HG02885 (cell line): ENCODE measurements at regions not wholly inside any gene's neighbourhood (a gene's known extent, or its start where the extent isn't known, plus 50 kb on each side); places are given as distances from the start of the nearest gene placed in this dataset.
"Not testable (repeated sequence)": the region's sequence is repeated elsewhere in the genome, so short reads cannot be mapped to it uniquely, and the experiment has no call there.

Experiments
- ATAC-seq: cut with Tn5 transposase; IDR thresholded peaks from one replicate; pipeline ENCODE4 v1.9.1; 2021; ENCODE audit warnings: mild to moderate bottlenecking; ENCODE audit not compliant: unreplicated experiment, poor library complexity

DNA sequence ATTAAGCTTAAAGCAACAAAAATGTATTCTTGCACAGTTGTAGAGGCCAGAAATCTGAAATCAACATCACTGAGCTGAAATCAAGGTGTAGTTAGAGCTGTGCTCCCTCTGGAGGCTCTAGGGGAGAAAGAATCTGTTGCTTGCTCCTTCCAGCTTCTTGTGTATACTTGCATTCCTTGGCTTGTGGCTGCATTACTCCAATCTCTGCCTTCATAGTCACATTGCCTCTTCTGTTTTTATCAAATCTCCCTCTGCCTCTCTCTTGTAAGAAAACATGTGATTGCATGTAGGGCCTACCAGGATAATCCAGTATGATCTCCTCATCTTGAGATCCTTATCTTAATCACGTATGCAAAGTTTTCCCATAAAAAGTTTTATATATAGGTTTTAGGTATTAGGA lies 487.9 kb upstream of the SGO1 start:
- ATAC-seq, result no peak

DNA sequence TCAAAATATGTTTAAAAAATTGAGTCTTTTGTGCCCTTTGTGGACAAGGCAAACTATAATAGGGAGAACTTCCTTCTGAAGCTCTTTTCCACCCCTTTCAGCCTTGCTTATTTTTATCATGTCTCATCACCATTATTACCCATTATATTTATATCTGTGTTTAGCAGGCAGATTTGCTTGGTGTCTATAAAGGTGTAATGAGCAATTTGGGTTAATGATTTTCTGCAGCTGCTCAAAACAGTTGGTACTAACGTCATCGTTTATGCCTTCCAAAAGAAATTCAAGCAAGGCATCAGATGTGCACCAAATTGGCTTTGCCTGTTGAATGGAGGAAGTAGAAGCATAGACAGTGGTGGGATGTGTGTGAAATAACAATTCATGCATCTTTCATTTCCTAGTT lies 483.7 kb upstream of the SGO1 start:
- ATAC-seq, result no peak

DNA sequence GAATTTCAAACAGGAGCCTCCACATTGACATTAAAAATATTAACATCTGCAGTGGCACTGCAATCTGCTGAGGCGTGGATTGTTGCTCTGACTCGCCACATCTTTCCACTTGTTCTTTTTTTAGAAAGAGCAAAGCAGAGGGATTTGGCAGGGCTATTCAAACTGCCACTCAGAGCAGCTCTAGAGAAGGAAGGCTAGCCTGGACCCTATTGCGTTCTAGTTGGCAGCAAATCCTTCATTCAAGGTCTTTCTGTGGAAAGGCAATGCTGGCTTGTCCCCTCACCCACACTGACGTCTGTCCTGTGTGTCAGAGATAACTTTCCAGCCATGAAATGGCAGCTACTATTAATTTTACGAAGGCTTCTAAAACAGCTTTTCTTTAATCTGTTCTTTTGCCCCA lies 483.2 kb upstream of the SGO1 start:
- no peak for ATAC-seq

DNA sequence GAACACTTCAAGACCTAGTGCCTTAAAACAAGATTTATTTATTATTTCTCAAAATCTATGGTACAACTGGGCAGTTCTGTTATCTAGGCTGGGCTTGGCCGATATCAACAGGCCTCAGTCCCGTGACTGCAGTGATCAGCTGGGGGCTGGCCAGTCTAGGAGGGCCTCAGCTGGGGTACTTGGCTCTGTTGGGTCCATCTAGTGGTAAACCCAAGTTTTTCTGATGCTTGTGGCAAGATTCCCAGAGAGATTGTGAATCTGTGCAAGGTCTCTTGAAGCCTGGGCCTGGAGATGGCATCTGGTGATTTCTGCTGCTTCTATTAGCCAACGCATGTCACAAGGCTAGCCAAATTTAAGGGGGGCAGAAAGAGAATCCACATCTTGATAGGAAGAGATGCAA lies 482.4 kb upstream of the SGO1 start:
- no peak for ATAC-seq

GRCh38 chr3:20666091-20666490 lies 480.1 kb upstream of the SGO1 start:
- no peak for ATAC-seq

- ATAC-seq, result no peak
These were observed 472.5 kb upstream of the SGO1 start for GRCh38 chr3:20658491-20658890.

DNA sequence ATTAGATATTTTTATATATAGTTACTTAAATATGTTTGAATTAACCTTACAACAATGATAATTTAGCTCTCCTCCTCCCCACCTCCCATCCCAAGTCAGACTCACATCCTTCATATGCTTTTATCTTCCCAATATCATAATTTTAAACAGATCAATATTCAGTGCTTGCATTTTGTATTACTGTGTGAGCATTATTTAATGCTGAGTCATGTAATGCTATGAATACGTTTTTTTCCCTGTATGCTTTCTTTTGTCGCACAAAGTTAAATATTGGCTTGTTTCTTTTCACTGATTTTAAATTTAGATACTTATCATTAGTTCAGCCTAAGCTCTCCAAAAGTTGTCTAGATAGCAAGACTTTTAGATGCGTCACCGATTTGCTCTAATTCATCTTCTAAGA lies 471.6 kb upstream of the SGO1 start:
- ATAC-seq, result no peak

DNA sequence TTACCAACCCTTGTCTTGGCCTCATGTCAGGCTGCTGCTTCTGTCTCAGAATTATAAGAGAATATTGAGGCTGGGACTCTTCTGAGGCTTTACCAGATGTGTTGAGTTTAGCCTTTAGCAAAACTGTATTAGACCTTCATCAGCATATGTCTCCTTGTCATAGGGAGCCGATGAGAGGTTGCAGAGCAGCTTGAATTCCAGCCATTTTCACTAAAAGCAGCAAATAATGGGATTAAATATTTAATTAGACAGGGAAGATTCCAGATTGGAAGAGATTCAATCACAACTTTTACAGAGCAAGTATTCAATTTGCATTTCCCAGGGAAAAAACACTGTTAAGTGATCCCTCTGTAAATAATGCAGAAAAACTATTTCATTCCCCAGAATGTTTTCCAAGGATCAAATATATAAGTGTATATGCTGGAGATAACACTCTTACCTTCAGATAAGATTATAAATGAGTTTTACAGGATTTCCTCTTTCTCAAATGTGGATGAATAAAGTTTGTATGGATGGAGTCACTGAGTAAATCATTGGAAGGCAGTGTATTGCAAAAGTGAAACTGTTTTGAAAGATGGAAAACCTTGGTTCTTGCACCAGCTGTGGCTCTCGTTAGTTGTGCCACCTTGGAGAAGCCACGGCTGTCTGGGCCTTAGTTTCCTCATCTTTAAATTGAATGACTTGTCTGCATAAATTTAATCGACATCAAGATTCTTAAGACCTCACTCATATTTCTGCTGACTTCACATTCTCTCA lies 466.4 kb upstream of the SGO1 start:
- no peak for ATAC-seq

DNA sequence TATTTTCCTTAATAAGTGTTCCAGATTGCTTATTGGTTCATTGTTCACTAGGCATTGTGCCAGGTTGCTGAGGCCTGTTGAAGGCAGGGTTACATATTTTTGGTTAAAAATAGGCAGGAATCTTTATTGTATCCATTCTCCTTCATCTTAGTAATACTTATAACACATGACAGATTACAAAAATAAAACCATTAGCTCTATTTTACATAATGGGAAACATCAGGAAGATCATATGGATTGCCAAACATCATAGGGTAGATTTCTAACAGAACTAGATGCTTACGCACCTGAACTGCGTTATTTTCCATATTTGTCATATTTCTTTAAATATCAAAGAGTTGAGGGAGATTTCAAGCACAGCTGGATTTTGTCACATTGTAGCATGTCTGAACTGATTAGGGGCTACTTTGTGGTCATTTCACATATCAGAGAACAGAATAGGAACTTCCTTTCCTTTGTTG lies 462.9 kb upstream of the SGO1 start:
- no peak for ATAC-seq

DNA sequence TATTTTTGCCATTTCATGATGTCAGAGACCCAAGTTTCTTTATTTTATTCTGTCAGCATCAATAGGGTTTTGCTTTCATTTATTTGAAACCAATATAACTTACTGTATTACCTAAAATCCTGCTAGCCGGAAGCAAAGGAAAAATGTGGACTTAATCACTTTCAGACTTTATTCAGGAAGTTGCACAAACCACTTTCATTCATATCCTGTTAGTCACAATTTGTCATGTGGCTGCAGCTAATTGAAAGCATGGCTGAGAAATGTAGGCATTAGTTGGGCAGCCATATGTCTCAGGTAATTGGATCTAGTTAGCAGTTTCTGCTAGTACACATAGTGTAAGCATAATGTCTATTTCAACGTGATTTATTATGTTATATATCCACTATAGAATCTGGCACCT lies 462.3 kb upstream of the SGO1 start:
- no peak for ATAC-seq

- no peak for ATAC-seq
These were observed 460.4 kb upstream of the SGO1 start for GRCh38 chr3:20646425-20646824.

GRCh38 chr3:20645340-20645739 lies 459.3 kb upstream of the SGO1 start:
- no peak for ATAC-seq

DNA sequence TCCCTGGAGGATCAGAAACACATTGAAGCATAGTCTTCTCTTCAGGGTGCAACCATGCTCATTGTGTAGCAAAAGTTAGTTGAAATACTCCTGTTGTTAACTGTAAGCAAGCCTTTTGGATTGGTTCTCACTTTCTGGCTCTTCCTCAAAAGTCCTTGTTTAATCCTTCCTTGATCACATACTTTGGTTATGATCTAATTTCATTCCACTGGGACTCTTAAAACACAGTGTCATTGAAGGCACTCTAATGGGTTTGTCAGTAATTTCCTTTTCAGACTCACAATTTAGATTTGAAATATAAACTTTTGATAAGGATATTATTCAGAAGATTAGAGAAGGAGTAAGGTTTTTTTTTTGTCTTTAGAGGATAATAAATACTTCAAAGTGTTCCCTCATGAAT lies 451.7 kb upstream of the SGO1 start:
- no peak for ATAC-seq

DNA sequence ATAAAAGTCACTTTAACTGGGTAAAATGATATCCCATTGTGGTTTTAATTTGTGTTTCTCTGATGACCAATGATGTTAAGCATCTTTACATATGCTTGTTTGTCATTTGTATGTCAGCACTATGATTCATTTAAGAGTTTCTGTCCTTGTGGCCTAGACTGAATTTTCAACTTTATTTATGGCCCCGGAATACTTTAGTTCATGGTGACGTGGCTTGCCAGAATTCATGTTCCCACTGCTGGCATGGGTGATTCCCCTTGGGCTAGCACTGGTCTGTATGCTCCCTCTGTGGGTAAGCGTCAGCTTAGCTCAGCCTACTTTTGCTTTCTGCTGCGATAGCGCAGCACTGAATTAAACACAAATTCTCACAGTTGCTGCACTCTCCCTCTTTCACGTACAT lies 436.3 kb upstream of the SGO1 start:
- no peak for ATAC-seq

- ATAC-seq, result not testable (repeated sequence)
These were observed 432.6 kb upstream of the SGO1 start for GRCh38 chr3:20618621-20619020.

DNA sequence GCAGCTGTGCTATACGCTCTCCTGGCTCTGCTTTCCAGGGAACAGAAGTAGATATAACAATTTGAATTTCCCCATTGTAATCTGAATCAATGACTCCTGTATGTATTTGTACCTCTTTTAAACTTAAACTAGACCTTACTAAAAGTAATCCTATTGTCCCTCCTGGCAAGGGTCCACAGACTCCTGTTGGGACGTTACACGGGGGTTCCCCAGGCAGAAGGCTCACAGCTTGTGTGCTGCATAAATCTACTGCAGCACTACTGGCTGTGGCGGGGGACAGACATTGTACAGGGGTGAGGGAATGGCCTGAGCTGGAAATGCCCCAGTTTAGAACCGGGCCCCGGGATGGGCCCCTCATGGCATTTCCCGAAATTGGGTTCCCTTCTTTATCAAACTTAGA lies 432.2 kb upstream of the SGO1 start:
- not testable (repeated sequence) for ATAC-seq

- ATAC-seq, result not testable (repeated sequence)
These were observed 430.0 kb upstream of the SGO1 start for GRCh38 chr3:20615982-20616381.

GRCh38 chr3:20608054-20608738 lies 422.2 kb upstream of the SGO1 start:
- ATAC-seq, result no peak

DNA sequence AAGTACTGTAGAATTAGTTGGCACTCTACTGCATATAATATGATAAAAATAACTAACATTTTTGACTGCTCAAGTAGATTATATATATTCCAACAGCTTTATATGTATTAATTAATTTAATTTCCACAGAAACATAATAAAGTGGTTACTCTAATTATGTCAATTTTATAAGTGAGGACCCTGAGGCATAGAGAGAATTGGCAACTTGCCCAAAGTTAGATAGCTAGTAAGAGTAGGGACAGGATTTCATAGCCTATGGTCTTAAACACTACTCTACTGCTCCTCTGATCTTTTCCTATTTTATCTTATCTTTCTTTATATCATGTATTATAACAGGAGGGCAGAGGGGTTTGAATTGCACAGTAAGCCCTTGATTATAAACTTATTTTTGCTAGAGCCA lies 418.7 kb upstream of the SGO1 start:
- no peak for ATAC-seq

- ATAC-seq, result no peak
These were observed 403.3 kb upstream of the SGO1 start for GRCh38 chr3:20589275-20589674.

DNA sequence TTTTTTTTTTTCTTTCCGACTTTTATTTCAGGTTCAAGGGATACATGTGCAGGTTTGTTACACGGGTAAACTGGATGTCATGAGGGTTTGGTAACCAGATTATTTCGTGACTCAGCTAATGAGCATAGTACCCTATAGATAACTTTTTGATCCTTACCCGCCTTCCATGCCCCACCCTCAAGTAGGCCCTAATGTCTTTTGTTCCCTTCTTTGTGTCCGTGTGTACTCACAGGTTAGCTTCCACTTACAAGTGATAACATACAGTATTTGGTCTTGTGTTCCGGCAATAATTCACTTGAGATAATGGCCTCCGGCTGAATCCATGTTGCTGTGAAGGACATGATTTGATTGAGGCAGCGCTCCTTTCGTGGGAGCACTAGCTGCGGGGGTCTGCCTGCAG lies 402.8 kb upstream of the SGO1 start:
- ATAC-seq, result no peak

DNA sequence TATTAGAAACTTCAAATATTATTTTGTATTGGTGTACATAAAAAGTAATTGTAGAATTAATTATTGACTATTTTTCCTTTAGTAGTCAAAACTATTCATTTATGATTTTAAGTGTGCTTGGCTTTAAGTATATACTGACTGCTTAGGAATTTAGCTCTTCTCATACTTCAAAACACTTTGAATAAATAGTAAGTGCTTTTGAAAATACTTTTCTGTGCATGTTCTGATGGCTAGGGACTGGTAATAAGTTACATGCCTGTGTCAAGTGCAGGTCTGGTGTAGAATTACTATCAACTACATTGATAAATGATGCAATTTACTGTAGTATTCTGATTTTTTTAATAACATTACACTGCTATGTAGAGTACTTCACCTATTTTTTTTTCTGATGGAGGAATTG lies 397.6 kb upstream of the SGO1 start:
- no peak for ATAC-seq
